GM18951 (cell line): ENCODE measurements at regions not wholly inside any gene's neighbourhood (a gene's known extent, or its start where the extent isn't known, plus 50 kb on each side); places are given as distances from the start of the nearest gene placed in this dataset.
"Not testable (repeated sequence)": the region's sequence is repeated elsewhere in the genome, so short reads cannot be mapped to it uniquely, and the experiment has no call there.

Source experiments
- POLR2A ChIP-seq: IDR thresholded peaks from 4 replicates; pipeline ENCODE4 v1.6.1; 2011; ENCODE audit warnings: mild to moderate bottlenecking; ENCODE audit not compliant: insufficient read length, insufficient read depth; ENCODE audit errors: extremely low read depth
- in situ Hi-C: fragments of 300-500 bp; cut with MboI; formaldehyde crosslinking; loops from one replicate; pipeline ENCODE4 v1.12.0; 2022; ENCODE audit warnings: low sequenced_read_pairs, mixed read lengths, inconsistent platforms; ENCODE audit not compliant: unreplicated experiment

- in situ Hi-C loops: no loop called here
- no peak for TF ChIP-seq POLR2A
Observed at GRCh38 chr12:4157122-4157521, 116.4 kb upstream of the CCND2 start.

GRCh38 chr12:4156317-4156716 is 117.2 kb upstream of the CCND2 start:
- no peak for TF ChIP-seq POLR2A
- in situ Hi-C loops: no loop called here

- no peak for TF ChIP-seq POLR2A
- in situ Hi-C loops: no loop called here
Observed at GRCh38 chr12:4154672-4155225, 118.8 kb upstream of the CCND2 start.

- TF ChIP-seq POLR2A: peak; percentile 42
- in situ Hi-C loops: no loop called here
Observed at GRCh38 chr12:4153343-4153892, 120.1 kb upstream of the CCND2 start.

- TF ChIP-seq POLR2A: no peak
- in situ Hi-C loops: no loop called here
Observed at GRCh38 chr12:4152145-4152795, 121.3 kb upstream of the CCND2 start.

GRCh38 chr12:4151362-4152121 is 122.0 kb upstream of the CCND2 start:
- in situ Hi-C loops: no loop called here
- no peak for TF ChIP-seq POLR2A

- in situ Hi-C loops: not testable (repeated sequence)
Observed at GRCh38 chr12:4150355-4150754, 123.2 kb upstream of the CCND2 start.

- in situ Hi-C loops: loop anchor here (10.0 kb wide), 1 partner anchor 126 kb away; the partner anchor contains the start of gene CCND2
- TF ChIP-seq POLR2A: no peak
Observed at GRCh38 chr12:4148418-4149056, 125.0 kb upstream of the CCND2 start.

GRCh38 chr12:4147031-4147481 is 126.5 kb upstream of the CCND2 start:
- in situ Hi-C loops: loop anchor here (10.0 kb wide), 1 partner anchor 128 kb away; the partner anchor contains the start of gene CCND2
- no peak for TF ChIP-seq POLR2A

GRCh38 chr12:4145990-4146859 is 127.3 kb upstream of the CCND2 start:
- in situ Hi-C loops: loop anchor here (10.0 kb wide), 1 partner anchor 129 kb away; the partner anchor contains the start of gene CCND2
- TF ChIP-seq POLR2A: peak; percentile 22

GRCh38 chr12:4144676-4145075 is 128.9 kb upstream of the CCND2 start:
- TF ChIP-seq POLR2A: no peak
- in situ Hi-C loops: loop anchor here (10.0 kb wide), 1 partner anchor 130 kb away; the partner anchor contains the start of gene CCND2

- in situ Hi-C loops: loop anchor here (10.0 kb wide), 1 partner anchor 131 kb away; the partner anchor contains the start of gene CCND2
- no peak for TF ChIP-seq POLR2A
Observed at GRCh38 chr12:4143896-4144295, 129.7 kb upstream of the CCND2 start.
